HG02798 (cell line): ENCODE measurements at regions not wholly inside any gene's neighbourhood (a gene's known extent, or its start where the extent isn't known, plus 50 kb on each side); places are given as distances from the start of the nearest gene placed in this dataset.
A peak's percentile ranks its signal among the peaks of the same experiment; 100 is the strongest.

Experiments
- ATAC-seq: cut with Tn5 transposase; IDR thresholded peaks from one replicate; pipeline ENCODE4 v1.9.1; 2021; ENCODE audit warnings: mild to moderate bottlenecking; ENCODE audit not compliant: unreplicated experiment, poor library complexity

- ATAC-seq: no peak
Measured at GRCh38 chr2:150142561-150142960, 344.9 kb downstream of the RND3 start.

GRCh38 chr2:150141226-150142001 lies 346.1 kb downstream of the RND3 start:
- no peak for ATAC-seq

DNA sequence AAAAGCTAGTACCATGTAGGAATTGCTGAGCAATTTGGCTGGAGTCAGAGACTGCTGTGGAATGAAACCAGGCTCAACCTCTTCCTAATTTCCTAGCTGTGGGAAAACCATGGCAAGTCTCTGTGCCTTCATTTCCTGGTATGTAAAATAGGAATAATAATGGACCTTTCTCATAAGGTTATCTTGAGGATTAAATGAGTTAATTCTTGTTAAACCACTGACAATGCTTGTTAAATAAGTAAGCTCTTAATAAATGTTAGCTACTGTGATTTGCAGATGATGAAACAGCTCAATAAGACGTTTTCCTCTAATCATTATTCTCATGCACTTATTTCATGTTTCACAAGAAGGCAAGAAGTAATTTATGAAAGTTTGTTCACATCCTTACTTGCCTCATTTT lies 346.7 kb downstream of the RND3 start:
- ATAC-seq: no peak

DNA sequence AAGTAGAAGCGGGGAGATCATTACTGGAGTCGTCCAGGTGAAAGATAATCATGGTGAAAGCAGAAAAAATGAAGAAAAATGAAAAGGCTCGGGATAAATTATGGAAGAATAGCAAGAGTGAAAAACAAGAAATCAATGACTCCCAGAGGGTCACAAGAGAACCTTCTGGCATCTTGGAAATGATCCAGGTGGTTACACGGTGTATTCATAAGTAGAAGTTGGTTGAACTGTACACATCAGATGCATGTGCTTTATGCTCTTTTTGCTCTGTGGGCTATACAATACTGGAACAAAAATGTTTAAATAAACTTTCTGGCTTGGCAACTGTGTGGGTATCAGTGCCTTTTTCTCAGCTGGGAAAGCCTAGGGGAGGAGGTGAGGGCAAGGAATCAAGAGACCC lies 348.9 kb downstream of the RND3 start:
- ATAC-seq: no peak

DNA sequence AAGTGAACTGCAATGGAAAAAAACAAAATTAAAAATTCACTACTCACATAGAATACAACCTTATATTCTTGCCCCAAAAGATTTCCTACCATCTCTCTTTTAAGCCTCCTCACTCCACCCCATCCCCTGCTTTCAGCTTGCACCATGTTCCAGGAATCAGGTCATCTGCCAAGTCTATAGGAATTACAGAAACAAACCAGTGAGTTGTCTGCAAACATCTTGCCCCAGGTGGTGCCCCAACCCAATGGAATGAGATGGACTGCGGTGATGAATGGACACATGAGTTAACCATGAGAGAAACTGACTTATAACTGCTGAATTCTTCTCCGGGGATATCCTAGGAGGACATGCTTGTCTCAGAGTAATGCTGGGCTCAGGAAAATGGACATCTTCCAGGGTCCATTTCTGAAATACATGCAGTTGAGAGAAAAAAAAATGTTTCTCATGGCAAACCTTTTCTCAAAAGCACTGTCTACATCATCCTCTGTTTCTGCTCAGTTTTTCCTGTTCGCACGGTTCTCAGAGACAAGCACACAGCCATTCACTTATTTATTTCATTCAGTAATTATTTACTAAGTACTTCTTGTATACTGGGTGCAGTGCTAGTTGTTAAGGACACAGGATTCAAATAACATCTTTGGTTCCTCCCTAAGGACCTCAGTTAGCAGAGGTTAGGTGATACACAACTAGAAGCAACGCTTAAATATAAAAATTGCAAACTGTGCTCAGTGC lies 350.0 kb downstream of the RND3 start:
- no peak for ATAC-seq

DNA sequence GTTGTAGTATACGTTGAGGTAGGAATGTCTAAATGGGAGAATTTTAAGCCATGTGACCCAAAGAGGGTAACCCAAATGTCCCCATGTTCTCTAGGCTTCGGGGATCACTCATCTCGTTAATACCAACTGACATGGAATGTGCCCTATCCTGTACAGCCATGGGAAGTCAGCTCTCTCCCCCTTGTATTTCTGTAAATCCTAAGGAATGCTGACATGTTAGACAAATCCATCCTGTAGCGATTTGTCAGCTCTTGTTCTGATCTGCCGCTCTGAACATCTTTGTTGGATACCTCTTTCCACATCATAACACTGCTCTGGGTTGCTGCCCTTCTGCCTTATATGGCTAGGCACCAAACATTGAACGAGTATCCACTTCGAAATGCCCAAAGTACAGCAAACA lies 350.6 kb downstream of the RND3 start:
- no peak for ATAC-seq

- ATAC-seq: no peak
Measured at GRCh38 chr2:150136401-150136800, 351.1 kb downstream of the RND3 start.

DNA sequence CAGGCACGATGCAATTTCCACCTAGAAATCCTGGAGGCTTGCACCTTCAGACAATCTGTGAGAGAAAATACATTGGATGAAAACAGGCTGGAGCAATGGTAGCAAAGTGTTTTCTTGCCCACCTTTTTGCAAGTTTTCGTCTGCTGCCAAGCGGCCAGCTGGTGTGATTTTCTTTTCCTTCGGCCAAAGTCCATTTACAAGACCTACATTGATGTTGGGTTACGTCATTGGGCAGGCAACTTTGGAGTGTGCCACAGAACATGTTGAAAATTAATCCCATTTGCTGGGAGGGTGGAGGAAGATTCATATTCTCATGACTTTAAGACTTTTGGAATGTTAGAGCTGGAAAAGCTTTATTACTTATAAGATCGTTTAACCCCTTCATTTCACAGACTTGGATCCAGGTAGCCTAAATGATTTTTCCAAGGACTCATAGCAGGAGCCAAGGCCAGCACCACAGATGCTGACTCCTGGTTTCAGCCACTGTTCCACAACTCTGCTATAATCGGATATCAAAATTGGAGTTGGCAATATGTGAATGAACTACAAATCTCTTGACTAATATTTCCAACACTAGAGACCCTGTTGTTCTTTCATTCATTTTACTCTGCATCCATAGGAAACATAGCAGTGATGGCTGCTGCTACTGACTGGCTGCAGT lies 352.1 kb downstream of the RND3 start:
- no peak for ATAC-seq

DNA sequence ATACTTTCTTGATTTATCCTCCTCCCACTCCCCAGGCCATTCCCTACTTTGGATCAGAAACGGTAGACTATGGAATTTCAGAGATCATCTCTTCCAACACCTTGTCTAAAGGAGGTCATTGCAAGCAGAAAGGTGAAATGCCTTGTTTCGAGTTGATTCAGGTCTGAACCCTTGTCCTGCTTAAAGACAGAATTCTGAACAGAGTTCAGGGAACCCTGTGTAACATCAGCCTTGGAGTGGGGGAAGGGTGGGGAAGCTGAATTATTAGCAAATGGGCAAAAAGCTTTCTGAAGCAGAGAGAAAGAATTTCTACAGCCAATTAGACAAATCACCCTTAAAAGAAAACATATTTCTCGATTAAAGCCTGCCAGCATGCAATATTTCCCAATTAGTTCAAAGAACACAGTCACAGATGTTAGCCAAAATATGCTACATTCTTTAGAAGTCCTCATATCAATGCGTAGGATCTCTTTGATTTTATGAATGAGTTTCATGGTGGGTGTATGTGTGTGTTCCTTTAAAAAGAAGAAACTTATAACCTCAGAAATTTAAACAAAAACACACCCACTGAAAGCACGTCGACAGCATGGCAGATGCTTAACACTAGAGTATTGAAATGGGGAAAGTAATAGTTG lies 353.1 kb downstream of the RND3 start:
- ATAC-seq: no peak

DNA sequence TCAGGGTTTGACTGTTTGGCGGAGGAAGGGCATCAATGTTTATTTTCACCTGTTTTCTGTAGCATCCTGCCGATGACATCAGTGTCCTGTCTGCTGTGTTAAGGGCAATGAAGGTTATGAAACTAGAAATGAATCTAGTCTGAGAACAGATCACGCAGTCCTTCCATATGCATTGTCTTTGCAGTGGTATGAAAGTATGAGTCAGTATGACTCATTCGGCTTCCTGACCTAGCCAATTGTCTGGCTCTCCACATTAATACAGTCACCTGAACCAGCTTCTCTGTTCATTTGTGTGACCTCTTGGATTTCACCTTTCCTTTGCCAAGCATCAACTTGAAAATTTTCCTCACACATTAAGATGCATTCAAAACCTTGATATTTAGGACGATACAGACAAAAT lies 353.8 kb downstream of the RND3 start:
- peak; percentile 94 for ATAC-seq

DNA sequence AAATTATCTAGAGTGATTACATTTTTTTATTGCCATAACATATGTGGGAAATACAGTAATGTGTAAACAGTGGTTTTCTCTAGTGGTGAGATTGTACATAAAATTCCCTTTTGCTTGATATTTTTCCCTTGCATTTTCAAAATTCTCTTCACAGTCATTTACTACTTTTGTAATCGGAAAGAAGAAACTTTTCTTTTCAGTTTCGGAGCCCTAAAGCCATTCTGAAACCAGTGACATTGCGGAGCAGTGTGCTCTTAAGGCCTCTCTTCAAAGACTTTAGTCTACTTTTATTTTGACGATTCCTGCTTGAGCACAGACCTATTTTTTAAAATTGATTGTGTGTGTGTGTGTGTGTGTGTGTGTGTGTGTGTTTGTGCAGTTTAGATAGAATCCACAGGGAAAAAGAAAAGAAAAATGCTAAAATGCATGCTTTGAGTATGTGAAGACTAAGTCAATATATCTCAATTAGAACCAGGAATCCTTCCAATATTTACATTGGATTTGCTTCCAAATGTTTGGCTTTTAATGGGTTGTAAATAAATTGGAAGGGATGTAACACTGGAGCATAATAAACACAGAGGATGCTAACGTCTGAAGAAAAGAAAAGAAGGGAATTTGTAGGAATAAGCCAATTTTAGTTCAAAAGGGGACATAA lies 357.4 kb downstream of the RND3 start:
- no peak for ATAC-seq

DNA sequence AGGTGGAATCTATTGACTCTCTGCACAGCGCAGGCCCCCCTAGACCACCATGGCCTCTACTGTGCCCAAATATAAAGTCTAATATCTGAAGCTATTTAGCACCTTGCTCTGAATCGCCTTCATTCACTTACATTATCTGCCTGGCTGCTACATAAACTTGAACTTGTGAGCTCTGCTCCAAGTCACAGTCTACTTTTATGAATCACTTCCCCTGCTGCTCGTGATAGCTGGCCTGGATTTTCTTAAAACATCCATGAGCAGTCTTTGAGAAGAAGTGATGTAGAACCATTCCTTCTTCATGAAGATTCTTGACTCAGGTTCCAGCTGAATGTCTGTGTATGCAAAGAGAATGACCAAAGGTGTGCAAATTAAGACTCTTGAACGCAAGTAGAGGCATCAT lies 359.5 kb downstream of the RND3 start:
- no peak for ATAC-seq

DNA sequence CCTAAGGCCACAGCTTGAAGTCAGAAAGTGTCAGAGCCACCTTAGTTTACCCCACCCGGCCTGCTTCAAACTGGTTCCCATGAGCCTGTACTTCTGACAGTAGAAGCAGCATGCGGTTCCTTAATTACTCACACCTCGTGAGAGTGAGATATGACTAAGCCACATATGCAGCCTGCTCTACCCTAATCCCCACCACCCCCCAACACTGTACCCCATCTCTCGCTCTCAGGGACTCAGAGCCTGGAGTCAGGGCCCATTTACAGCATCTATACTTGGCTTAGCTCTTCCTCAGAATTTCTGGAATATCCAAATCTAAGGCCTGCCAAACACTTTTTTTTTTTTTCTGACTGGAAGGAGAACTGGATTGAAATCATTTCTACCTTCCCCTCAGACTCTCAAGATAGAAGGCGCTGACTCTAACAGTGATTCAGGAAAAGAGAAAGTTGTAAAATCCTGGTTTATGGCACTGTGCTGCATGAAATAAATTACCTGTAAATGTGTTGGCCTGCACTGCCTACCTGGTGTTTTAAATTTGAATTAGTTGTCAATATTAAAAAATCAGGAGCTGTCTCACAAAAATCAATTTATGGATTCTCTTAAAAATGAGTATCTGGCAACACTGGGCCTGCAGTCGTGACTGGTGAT lies 360.0 kb downstream of the RND3 start:
- ATAC-seq: peak; percentile 33

DNA sequence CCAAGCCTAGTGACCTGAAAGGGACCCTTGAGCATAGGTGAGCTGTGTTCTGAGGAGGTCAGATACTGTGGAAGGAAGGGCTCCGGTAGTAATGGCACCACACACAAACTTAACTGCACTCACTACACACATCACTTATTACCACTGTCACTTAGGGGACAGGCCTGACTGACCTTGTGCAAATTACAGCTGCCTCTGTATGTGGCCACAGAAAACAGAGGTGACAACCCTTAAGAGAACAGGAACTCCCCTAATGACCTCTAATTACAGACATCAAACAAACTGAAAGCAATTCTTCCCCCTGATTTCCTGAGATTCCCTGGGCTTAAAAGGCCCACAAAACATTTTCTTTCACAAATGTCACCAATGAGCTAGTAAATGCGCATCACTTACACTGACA lies 360.6 kb downstream of the RND3 start:
- ATAC-seq: peak; percentile 52

- ATAC-seq: no peak
Measured at GRCh38 chr2:150126143-150126740, 361.2 kb downstream of the RND3 start.

GRCh38 chr2:150125708-150126107 lies 361.8 kb downstream of the RND3 start:
- no peak for ATAC-seq

DNA sequence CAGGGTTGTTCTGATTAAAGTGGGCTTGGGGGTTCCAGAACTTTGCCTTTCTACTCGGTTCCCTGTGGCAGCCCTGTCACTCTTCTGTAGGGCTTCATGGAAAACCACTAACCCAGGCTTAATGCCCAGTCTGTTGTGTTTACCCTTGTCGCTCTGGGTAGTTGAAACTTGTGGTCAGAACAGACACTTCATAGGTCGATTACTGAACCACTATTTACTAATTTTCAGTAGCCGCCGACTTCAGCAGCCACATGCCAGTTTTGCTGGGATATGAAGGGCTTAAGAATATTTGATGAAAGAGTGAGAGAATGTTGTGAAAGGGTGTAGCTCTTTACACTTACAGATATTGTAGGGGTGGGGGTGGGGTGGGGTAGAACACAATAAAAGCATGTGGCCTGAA lies 362.3 kb downstream of the RND3 start:
- ATAC-seq: no peak

- ATAC-seq: no peak
Measured at GRCh38 chr2:150124739-150125138, 362.7 kb downstream of the RND3 start.

DNA sequence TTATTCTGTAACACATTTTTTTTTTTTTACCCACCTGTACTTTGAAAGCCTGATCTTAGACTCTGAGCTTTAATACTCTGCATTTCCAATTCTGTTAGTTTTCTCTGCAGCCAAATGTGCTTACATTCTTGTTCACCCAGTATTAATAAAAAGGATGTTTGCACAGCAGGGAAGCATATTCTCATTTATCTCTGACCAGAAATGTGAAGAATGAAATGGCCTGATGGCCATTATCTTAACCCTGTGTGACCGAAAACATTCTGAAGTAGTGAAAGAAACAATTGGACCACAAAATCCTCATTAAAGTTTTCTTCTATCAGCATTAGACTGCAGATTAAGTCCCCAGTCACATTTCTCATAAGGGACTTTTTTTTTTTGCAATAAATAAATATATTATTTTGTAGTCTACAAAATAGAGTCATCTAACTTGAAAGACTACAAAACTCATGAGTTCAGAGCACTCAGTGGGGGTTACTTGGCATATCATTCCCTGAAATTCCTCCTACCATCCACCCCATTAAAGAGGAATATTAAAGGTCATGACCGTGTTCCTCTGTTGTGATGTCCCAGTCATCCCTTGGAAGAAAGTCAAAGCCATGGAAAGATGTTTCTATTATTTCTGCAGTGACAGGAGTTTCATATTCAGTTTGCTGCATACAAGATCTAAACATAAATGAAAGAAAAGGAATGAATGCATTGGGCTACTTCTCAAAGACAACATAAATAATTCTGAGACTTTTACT lies 364.4 kb downstream of the RND3 start:
- no peak for ATAC-seq
